GM10248 (cell line): ENCODE measurements at regions not wholly inside any gene's neighbourhood (a gene's known extent, or its start where the extent isn't known, plus 50 kb on each side); places are given as distances from the start of the nearest gene placed in this dataset.

Experiments
- CTCF ChIA-PET: fragments of 300-600 bp; sonication (Branson Sonifier 250); formaldehyde crosslinking; extraction: SDS; loops from one replicate; lab custom pipeline; 2021; ENCODE audit warnings: antibody characterized with exemption; lab: Yijun Ruan, JAX
- POLR2A ChIA-PET: fragments of 350-650 bp; sonication (Branson Sonifier 250); formaldehyde crosslinking; extraction: SDS; loops from one replicate; lab custom pipeline; 2020; ENCODE audit warnings: antibody characterized with exemption; lab: Yijun Ruan, JAX
- DNase-seq: peaks from one replicate; pipeline ENCODE4 v3.0.0; 2012; ENCODE audit errors: extremely low spot score
- CTCF ChIP-seq: IDR thresholded peaks from 2 replicates; pipeline ENCODE4 v1.5.1; 2012; ENCODE audit warnings: mild to moderate bottlenecking, low read depth; ENCODE audit errors: extremely low read depth, missing control alignments, control extremely low read depth

GRCh38 chr4:125481334-125482045 is 166.7 kb downstream of the FAT4 start:
- no peak for TF ChIP-seq CTCF
- POLR2A ChIA-PET = no interaction called here
- CTCF ChIA-PET = interaction anchor here (1.1 kb wide), 1 partner anchor 10 kb away, joined by 3 read pairs; no protein-coding TSS in a partner anchor
- DNase-seq = no peak

GRCh38 chr4:125482822-125483221 is 168.1 kb downstream of the FAT4 start:
- no peak for TF ChIP-seq CTCF

GRCh38 chr4:125483278-125483677 is 168.5 kb downstream of the FAT4 start:
- no peak for DNase-seq
- CTCF ChIA-PET = no interaction called here
- no peak for TF ChIP-seq CTCF
- POLR2A ChIA-PET = no interaction called here

More at GRCh38 chr4:125482822-125483221, 168.1 kb downstream of the FAT4 start:
- ChIA-PET POLR2A (no interaction called here), CTCF (no interaction called here)
- DNase-seq = no peak

- POLR2A ChIA-PET = no interaction called here
- DNase-seq = no peak
- CTCF ChIA-PET = interaction anchor here (1.3 to 2.0 kb wide), 2 partner anchors 16 to 39 kb away, joined by 3 to 8 read pairs; no protein-coding TSS in a partner anchor
- TF ChIP-seq CTCF = no peak
These were observed 170.2 kb downstream of the FAT4 start for GRCh38 chr4:125484912-125485311.

- DNase-seq = no peak
- POLR2A ChIA-PET = interaction anchor here (0.6 kb wide), 1 partner anchor 32 kb away, joined by 3 read pairs; no protein-coding TSS in a partner anchor
- CTCF ChIA-PET = no interaction called here
- no peak for TF ChIP-seq CTCF
These were observed 171.6 kb downstream of the FAT4 start for GRCh38 chr4:125486351-125486750.

GRCh38 chr4:125489952-125490690 is 175.4 kb downstream of the FAT4 start:
- TF ChIP-seq CTCF = no peak
- ChIA-PET POLR2A (no interaction called here), CTCF (no interaction called here)
- no peak for DNase-seq
